Fibroblast of mammary gland (primary cell): ENCODE measurements at regions not wholly inside any gene's neighbourhood (a gene's known extent, or its start where the extent isn't known, plus 50 kb on each side); places are given as distances from the start of the nearest gene placed in this dataset.

Experiments used
- DNase-seq: peaks from one replicate; pipeline ENCODE4 v3.0.0-alpha.2; 2010; ENCODE audit warnings: low read depth
- H3K4me3 ChIP-seq: 2 replicates; pipeline ENCODE4 v1.5.1; 2011; ENCODE audit warnings: low read depth, mild to moderate bottlenecking, low read length, moderate library complexity; ENCODE audit not compliant: control insufficient read depth
- TF ChIP-seq, protein P1 (sequence below): conservative IDR thresholded peaks from 2 replicates; pipeline ENCODE4 v1.5.1; 2011; ENCODE audit warnings: low read depth, low read length, inconsistent platforms; ENCODE audit not compliant: control insufficient read depth, insufficient read depth

DNA sequence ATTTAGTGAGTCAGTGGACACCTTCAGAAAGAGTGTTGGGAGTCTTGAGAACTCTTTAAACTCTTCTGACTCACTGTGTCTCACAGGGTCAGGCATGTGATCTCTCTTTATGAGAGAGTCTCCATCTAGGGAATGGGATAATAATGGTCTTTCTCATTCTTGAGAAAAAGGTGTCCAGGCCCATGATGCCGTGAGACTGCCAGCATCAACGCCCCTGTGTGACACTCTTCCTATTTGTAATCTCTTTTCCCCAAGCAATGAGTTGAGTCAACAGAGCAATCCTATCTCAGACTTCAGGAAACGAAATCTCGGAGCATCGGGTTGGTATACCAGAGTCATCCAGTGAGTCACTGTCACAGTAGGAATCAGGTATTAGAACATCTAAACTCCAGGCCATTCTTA is 82.3 kb upstream of the BMP2 start:
- no peak overlapping the region for H3K4me3 ChIP-seq
- TF ChIP-seq, protein P1, sequence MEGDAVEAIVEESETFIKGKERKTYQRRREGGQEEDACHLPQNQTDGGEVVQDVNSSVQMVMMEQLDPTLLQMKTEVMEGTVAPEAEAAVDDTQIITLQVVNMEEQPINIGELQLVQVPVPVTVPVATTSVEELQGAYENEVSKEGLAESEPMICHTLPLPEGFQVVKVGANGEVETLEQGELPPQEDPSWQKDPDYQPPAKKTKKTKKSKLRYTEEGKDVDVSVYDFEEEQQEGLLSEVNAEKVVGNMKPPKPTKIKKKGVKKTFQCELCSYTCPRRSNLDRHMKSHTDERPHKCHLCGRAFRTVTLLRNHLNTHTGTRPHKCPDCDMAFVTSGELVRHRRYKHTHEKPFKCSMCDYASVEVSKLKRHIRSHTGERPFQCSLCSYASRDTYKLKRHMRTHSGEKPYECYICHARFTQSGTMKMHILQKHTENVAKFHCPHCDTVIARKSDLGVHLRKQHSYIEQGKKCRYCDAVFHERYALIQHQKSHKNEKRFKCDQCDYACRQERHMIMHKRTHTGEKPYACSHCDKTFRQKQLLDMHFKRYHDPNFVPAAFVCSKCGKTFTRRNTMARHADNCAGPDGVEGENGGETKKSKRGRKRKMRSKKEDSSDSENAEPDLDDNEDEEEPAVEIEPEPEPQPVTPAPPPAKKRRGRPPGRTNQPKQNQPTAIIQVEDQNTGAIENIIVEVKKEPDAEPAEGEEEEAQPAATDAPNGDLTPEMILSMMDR = no peak
- DNase-seq = peak; percentile 21

DNA sequence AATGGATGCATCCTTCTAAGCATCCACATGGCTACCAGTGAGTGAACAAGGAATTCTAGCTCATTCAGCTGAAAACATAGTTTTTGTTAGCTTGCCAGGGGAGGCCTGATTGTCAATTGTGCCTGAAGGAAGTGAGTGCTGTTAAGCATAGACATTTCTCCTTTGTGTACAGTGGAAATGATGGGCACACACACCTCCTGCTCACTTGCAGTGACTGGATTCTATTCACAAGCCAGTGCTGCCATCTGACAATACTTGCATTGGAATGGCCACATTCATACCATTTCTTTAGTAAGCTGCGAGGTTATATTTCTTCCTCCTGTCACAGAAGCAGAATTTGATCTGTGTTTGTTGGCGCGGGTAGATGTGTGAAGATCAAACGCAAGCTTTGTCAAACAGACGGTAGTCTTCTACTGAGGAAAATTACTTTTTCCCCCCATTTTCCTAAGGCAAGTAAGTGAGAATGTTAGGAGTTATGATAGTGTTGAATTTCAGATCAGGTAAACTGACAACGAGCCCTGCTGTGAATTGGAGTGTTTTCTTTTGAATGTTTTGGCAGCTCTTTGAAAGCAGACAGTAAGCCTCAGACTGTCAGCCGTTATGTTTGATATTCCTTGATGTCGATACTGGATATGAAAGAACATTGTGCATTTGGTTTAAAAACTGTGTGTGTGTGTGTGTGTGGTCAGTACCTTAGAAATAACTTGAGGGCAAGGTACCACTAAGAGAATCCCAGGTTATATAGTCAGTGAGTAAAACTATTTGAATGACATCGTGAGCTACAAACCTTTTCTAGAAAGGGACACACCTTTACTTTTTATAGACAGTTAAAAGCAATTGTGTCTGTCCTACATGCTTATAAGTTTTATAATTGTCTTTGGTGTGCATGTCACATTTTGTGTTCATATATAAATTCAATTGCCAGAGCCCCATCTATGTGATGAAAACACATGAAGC is 84.2 kb upstream of the BMP2 start:
- TF ChIP-seq, protein P1 = no peak
- DNase-seq = no peak
- H3K4me3 ChIP-seq = no peak overlapping the region

DNA sequence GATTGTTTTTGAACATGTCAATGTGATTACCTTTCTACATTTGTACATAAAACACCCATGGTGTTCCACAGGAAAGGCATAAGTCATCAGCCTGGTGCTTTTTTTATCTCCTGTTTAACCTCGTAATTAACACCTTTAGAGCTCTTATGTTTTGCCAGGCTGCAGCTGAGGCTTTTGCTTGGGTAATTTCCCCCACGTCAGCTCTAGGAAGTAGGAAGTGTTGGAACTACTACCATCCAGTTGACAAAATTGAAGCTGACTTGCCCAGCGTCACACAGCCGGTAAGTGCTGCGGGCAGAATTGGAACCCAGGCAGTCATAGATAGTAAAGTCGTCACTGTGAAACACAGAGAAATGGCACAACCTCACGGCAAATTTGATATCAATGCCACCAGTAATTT is 86.6 kb upstream of the BMP2 start:
- DNase-seq = no peak
- TF ChIP-seq, protein P1 = no peak

DNA sequence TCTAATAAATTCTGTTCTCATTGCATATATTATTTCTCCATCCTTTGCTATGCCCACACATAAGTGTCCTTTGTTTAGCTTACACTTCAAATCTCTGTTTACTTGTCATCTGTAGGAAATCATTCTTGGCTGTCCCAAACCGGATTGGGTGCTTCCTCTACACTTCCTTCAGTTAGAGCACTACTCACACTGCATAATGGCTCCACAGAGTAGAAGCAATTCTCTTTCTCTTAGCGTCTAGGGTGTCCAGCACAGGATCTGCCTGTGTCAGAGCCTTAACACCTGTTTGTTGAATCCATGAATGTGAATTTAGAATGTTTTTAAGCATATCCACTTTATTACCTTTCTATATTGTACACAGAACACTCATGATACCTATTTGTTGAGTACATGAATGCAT is 87.0 kb upstream of the BMP2 start:
- no peak for DNase-seq
- no peak overlapping the region for H3K4me3 ChIP-seq
- TF ChIP-seq, protein P1 = no peak

More for the DNA sequence above, 86.6 kb upstream of the BMP2 start:
- no peak overlapping the region for H3K4me3 ChIP-seq

DNA sequence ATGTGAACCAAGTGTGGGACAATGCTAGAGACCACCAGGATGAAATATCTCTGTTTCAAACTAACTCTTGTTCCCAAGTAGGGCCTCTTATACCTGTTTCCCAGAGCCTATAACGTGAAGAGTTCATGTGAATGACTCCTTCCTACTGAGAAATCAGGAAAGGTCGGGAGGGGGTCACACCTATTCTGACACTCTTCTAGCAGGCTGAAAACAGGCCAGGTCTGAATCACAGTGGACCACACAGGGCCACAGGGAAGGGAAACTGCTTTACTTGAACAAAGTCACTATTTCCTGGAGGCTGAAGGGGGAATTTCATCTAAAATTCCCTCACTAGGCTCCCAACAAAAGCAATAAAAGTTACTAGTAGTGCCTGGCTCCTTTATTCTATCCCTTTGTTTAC is 88.4 kb upstream of the BMP2 start:
- DNase-seq = no peak

DNA sequence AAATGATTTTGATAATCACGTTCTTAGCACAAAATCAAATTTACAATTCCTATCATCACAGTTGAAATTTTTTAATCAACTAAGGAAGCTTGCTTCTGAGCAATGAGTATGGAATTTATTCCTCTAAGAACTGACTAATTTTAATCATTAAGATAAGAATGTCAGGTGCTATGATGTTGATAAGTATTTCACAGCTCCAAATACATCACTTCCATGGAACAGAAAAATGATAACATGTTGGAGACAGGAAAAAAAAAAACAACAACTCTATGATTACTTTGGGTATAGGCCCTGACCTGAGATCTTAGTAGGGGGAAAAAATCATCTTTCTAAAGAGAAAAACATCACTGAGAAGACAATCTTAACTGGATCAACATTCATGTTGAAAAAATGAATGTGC is 89.4 kb upstream of the BMP2 start:
- TF ChIP-seq, protein P1 = no peak
- H3K4me3 ChIP-seq = no peak overlapping the region
- DNase-seq = no peak

More for the DNA sequence above, 88.4 kb upstream of the BMP2 start:
- H3K4me3 ChIP-seq = no peak overlapping the region
- TF ChIP-seq, protein P1 = no peak
